Upper lobe of right lung (tissue), 1 donor: ENCODE measurements at regions not wholly inside any gene's neighbourhood (a gene's known extent, or its start where the extent isn't known, plus 50 kb on each side); places are given as distances from the start of the nearest gene placed in this dataset.
"Not testable (repeated sequence)": the region's sequence is repeated elsewhere in the genome, so short reads cannot be mapped to it uniquely, and the experiment has no call there.

Experiments
- ATAC-seq: fragments of 200-7000 bp; cut with Tn5 transposase; one replicate; pipeline ENCODE4 v1.9.1; 2020; ENCODE audit warnings: mild to moderate bottlenecking, moderate library complexity
- DNase-seq: peaks from one replicate; pipeline ENCODE4 v3.0.0-alpha.2; 2020
- H3K27ac ChIP-seq: fragments of 200-600 bp; one replicate; pipeline ENCODE4 v1.8.0; 2022
- H3K27me3 ChIP-seq: fragments of 200-600 bp; one replicate; pipeline ENCODE4 v1.8.0; 2022; ENCODE audit warnings: mild to moderate bottlenecking
- H3K36me3 ChIP-seq: fragments of 200-600 bp; one replicate; pipeline ENCODE4 v1.8.0; 2022
- H3K4me1 ChIP-seq: fragments of 200-600 bp; one replicate; pipeline ENCODE4 v1.8.0; 2022
- H3K4me3 ChIP-seq: fragments of 200-600 bp; one replicate; pipeline ENCODE4 v1.8.0; 2022; ENCODE audit warnings: mild to moderate bottlenecking
- H3K9me3 ChIP-seq: fragments of 200-600 bp; one replicate; pipeline ENCODE4 v1.8.0; 2022
- intact Hi-C: fragments of 100-400 bp; cut with DNase I; formaldehyde crosslinking; loops from one replicate; pipeline ENCODE4 v1.11.0; 2022
- TF ChIP-seq, protein P1 (sequence below): fragments of 200-600 bp; IDR thresholded peaks from one replicate; pipeline ENCODE4 v1.8.0; 2022; ENCODE audit warnings: antibody characterized with exemption
- donor health status: DM: no; HTN: yes; CAD: no; lungs with severe emphysema.

DNA sequence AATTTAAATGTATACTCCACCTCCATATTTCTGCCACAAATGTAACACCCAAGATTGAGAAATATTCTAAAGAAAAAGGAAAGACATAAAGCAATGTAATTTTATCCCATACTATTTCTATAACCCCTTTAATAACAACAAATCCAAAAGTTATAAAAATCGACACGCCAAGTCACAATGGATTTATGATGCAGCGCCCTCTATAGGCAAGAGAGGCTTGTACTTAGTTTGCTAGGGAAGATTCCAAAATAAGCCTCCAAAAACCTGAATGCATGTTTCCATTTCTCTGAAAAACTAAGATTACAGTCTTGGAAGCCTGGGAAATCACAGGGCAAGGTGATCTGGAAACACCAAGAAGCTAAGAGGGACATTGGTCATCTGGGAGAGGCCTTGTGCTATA lies 1389.3 kb downstream of the CDY2B start:
- no peak overlapping the region for H3K27ac ChIP-seq
- DNase-seq = no peak
- intact Hi-C loops = no loop called here
- no peaks in the 10 kb centered on the region for H3K9me3 ChIP-seq
- no peak for ATAC-seq
- no peaks in the 10 kb centered on the region for H3K27me3 ChIP-seq
- H3K4me3 ChIP-seq = no peak overlapping the region
- H3K36me3 ChIP-seq = no peaks in the 10 kb centered on the region
- H3K4me1 ChIP-seq = no peaks in the 10 kb centered on the region
- TF ChIP-seq, protein P1, sequence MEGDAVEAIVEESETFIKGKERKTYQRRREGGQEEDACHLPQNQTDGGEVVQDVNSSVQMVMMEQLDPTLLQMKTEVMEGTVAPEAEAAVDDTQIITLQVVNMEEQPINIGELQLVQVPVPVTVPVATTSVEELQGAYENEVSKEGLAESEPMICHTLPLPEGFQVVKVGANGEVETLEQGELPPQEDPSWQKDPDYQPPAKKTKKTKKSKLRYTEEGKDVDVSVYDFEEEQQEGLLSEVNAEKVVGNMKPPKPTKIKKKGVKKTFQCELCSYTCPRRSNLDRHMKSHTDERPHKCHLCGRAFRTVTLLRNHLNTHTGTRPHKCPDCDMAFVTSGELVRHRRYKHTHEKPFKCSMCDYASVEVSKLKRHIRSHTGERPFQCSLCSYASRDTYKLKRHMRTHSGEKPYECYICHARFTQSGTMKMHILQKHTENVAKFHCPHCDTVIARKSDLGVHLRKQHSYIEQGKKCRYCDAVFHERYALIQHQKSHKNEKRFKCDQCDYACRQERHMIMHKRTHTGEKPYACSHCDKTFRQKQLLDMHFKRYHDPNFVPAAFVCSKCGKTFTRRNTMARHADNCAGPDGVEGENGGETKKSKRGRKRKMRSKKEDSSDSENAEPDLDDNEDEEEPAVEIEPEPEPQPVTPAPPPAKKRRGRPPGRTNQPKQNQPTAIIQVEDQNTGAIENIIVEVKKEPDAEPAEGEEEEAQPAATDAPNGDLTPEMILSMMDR = no peak

DNA sequence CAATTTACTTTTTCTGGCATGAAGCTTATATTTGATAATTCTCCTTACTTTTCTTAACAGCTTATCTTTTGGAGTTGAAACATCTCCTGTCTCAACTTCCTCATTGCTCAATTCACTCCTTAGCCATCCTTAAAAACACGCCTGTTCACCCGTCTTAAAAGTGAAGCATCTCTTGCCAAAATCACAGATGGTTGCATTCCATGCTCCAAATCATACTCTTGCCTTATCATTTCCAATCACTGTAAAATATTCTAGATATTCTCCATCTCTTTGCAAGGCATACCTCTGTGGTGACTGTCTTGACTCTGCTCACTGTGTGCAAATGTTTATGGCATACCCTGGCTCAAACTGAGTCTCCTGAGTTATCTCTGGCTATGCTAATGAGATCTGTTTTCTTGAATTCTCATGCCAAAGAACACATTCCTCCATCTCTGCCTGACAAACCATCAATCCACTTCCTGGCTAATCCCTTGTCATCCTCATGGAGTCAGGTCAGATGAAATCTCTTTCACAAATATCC lies 1393.3 kb downstream of the CDY2B start:
- intact Hi-C loops = no loop called here
- TF ChIP-seq, protein P1 = no peak
- no peaks in the 10 kb centered on the region for H3K4me1 ChIP-seq
- H3K4me3 ChIP-seq = no peak overlapping the region
- H3K9me3 ChIP-seq = no peaks in the 10 kb centered on the region
- no peak for ATAC-seq
- H3K27me3 ChIP-seq = no peaks in the 10 kb centered on the region
- no peak overlapping the region for H3K27ac ChIP-seq
- DNase-seq = no peak
- no peaks in the 10 kb centered on the region for H3K36me3 ChIP-seq

DNA sequence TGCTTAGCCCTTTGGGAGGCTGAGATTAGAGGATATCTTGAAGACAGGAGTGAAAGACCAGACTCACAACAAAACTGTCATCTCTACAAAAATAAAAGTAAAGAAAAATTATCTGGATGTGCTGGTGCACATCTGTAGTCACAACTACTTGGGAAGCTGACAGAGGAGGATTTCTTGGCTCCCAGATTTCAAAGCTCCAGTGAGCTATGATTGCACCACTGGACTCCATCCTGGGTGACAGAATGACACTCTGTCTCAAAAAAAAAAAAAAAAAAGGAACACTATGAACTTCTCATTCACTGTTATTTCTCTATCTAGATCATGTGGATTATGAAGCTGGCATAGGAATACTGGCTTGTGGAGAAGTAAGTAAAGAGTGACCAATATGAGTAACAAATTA lies 1400.0 kb downstream of the CDY2B start:
- H3K4me1 ChIP-seq = no peaks in the 10 kb centered on the region
- no peak overlapping the region for H3K4me3 ChIP-seq
- TF ChIP-seq, protein P1 = no peak
- no peak for ATAC-seq
- H3K36me3 ChIP-seq = no peaks in the 10 kb centered on the region
- intact Hi-C loops = no loop called here
- DNase-seq = no peak
- no peaks in the 10 kb centered on the region for H3K27me3 ChIP-seq
- H3K27ac ChIP-seq = no peak overlapping the region
- H3K9me3 ChIP-seq = no peaks in the 10 kb centered on the region

DNA sequence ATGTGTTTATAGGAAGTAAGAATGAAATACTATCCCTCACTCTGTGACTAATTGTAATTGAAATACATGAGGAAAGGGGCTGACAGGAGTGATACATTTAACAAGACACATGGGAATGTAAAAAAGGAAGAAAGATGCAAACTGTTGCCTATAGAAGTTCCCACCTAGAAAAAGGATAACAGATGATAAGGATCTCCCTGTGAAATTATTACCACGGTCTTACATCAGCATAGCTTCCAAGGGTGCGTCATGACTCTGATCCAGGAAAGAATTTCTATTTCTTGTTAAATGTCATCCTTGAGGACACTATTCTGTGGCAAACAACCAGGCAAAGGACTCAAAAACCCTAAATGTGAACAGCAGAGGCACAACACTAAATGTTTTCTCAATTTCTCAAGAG lies 1406.0 kb downstream of the CDY2B start:
- H3K4me3 ChIP-seq = no peak overlapping the region
- H3K27me3 ChIP-seq = no peaks in the 10 kb centered on the region
- TF ChIP-seq, protein P1 = no peak
- no peaks in the 10 kb centered on the region for H3K9me3 ChIP-seq
- DNase-seq (no peak), ATAC-seq (no peak)
- no peak overlapping the region for H3K27ac ChIP-seq
- no peaks in the 10 kb centered on the region for H3K36me3 ChIP-seq
- H3K4me1 ChIP-seq = no peaks in the 10 kb centered on the region
- intact Hi-C loops = no loop called here

DNA sequence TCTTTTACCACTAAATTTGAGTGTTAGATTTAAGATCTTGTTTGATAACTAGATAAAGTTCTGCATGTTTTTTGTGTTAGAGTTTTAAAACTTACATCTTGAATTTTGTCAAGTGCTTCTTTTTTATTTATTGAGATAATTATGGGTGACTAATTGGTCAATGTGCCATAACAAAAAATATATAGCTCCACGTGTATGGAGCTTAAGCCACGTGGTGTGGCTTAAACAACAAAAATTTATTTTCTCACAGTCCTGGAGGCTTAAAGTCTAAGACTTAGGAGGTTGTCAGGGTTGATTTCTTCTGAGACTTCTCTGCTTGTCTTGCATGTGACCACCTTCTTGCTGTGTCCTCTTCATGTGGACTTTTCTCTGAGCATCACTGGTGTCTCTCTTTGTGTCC lies 1425.2 kb downstream of the CDY2B start:
- no peaks in the 10 kb centered on the region for H3K27me3 ChIP-seq
- TF ChIP-seq, protein P1 = no peak
- DNase-seq = no peak
- H3K36me3 ChIP-seq = no peaks in the 10 kb centered on the region
- H3K27ac ChIP-seq = no peak overlapping the region
- ATAC-seq = no peak
- intact Hi-C loops = no loop called here
- H3K4me1 ChIP-seq = no peaks in the 10 kb centered on the region
- H3K4me3 ChIP-seq = no peak overlapping the region
- H3K9me3 ChIP-seq = no peaks in the 10 kb centered on the region

DNA sequence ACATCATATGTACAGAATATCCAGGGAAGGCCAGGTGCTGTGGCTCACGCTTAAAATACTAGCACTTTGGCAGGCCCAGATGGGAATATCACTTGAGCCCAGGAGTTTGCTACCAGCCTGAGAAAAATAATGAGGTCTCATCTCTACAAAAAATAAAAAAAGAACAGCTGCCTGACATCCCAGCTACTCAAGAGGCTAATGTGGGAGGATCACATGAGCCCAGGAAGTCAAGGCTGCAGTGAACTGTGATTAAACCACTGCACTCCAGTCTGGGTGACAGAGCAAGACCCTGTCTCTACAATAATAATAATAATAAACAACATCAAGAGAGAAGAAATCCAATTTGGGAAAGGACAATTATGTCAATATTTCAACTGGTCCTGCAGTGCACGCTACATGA lies 1433.9 kb downstream of the CDY2B start:
- DNase-seq (no peak), ATAC-seq (no peak)
- H3K9me3 ChIP-seq = no peaks in the 10 kb centered on the region
- H3K4me3 ChIP-seq = no peak overlapping the region
- no peak overlapping the region for H3K27ac ChIP-seq
- H3K27me3 ChIP-seq = no peaks in the 10 kb centered on the region
- H3K4me1 ChIP-seq = no peaks in the 10 kb centered on the region
- H3K36me3 ChIP-seq = no peaks in the 10 kb centered on the region
- TF ChIP-seq, protein P1 = no peak
- intact Hi-C loops = no loop called here

DNA sequence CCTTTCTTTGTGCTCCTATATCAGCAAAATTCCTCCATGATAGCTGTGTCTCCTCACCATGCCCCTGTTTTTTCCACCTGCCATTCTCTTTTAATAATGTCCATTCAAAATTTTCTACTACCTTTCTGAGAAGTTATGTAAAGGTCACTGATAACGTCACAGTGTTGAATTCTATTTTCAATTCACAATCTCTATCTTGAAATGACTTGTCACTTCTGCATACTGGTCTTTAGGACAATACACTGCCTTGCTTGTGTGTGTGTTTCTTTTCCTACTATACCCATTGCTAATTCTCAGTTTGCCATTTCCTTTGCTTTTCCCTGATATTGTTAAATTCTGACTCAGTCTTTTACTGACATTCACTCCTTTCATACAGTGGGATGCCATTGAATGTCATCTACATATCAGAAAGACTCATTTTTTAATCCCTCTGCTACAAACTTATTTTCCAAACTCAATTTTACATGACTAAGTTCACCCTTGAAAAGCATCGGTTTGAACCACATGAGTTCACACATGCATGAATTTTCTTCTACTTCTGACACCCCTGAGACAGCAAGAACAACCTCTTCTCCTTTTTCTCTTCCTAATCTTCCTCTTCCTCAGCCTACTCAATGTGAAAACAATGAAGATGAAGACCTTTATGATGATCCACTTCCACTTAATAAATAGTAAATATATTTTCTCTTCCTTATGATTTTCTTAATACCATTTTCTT lies 1470.7 kb downstream of the CDY2B start:
- H3K36me3 ChIP-seq, DNase-seq, intact Hi-C loops, H3K27me3 ChIP-seq, H3K4me3 ChIP-seq, H3K27ac ChIP-seq, H3K9me3 ChIP-seq, ATAC-seq, H3K4me1 ChIP-seq: not testable (repeated sequence)

DNA sequence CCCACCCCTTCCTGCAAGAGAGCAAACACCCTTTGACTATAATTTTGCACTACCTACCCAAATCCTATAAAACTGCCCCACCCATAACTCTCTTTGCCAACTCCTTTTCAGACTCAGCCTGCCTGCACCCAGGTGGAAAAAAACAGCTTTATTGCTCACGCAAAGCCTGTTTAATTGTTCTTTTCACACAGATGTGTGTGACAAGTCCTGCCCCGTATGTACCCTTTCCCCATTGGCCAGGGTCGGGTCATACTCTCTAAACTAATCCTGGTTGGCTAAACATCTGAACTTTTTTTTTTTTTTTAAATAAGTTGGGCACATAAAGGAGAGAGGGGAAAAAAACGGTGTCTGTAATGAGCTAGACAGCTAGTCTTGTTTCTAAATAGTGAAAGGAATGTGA lies 1500.6 kb downstream of the CDY2B start:
- DNase-seq, H3K9me3 ChIP-seq, H3K27ac ChIP-seq, H3K4me3 ChIP-seq, H3K36me3 ChIP-seq, ATAC-seq, H3K4me1 ChIP-seq, intact Hi-C loops, H3K27me3 ChIP-seq: not testable (repeated sequence)
